NB4 (cell line): ENCODE measurements at regions not wholly inside any gene's neighbourhood (a gene's known extent, or its start where the extent isn't known, plus 50 kb on each side); places are given as distances from the start of the nearest gene placed in this dataset.

Source experiments
- POLR2A ChIP-seq: IDR thresholded peaks from 2 replicates; pipeline ENCODE4 v1.6.1; 2011; ENCODE audit warnings: mild to moderate bottlenecking; ENCODE audit not compliant: insufficient read length; ENCODE audit errors: extremely low read depth
- TF ChIP-seq, protein P1 (sequence below): IDR thresholded peaks from one replicate; pipeline ENCODE4 v1.5.1; 2012; ENCODE audit warnings: low read depth, low read length

DNA sequence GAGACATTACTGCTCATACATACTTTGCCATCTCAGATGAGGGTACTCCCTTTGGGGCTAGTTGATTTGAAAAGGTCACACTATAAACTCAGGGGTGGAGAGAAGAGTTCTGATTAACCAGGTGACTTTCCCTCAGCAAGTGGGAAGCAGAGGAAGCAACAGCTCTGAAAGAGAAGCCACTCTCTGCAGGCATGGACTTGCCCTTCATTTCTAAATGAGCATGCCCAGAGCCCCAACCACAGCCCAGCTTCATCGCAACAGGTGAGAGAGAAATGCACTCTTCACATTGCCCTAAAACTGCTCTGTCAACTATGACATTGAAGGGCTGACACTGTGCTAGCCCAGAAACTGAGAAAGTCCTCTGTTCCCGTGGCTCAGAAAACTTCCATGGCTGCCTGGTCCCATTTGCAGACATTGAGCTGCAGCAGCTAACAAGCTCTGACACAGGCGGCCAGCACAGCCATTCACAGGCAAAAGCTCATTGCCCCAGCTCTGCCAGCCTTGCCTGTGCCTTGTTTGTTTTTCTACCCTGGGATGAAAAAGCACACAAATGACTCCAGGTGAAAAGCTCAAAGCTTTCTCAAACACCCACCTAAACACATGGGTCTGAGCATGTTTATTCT is 419.8 kb upstream of the DYNLRB2 start:
- no peak for TF ChIP-seq POLR2A
- TF ChIP-seq, protein P1, sequence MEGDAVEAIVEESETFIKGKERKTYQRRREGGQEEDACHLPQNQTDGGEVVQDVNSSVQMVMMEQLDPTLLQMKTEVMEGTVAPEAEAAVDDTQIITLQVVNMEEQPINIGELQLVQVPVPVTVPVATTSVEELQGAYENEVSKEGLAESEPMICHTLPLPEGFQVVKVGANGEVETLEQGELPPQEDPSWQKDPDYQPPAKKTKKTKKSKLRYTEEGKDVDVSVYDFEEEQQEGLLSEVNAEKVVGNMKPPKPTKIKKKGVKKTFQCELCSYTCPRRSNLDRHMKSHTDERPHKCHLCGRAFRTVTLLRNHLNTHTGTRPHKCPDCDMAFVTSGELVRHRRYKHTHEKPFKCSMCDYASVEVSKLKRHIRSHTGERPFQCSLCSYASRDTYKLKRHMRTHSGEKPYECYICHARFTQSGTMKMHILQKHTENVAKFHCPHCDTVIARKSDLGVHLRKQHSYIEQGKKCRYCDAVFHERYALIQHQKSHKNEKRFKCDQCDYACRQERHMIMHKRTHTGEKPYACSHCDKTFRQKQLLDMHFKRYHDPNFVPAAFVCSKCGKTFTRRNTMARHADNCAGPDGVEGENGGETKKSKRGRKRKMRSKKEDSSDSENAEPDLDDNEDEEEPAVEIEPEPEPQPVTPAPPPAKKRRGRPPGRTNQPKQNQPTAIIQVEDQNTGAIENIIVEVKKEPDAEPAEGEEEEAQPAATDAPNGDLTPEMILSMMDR = no peak
